ENCODE measurements at regions not wholly inside any gene's neighbourhood (a gene's known extent, or its start where the extent isn't known, plus 50 kb on each side); places are given as distances from the start of the nearest gene placed in this dataset.

GRCh38 chr1:47679301-47679791 lies 241.5 kb downstream of the FOXD2 start:
- no peak overlapping the region for H3K4me2 ChIP-seq (ENCODE audit: low read depth, low read length, poor library complexity, severe bottlenecking)

GRCh38 chr1:47679826-47680225 lies 242.0 kb downstream of the FOXD2 start:
- H3K9me2 ChIP-seq (replicated peaks; ENCODE audit: low read depth, low read length), result no peaks in the 10 kb centered on the region
- H3K27me3 ChIP-seq (ENCODE audit: insufficient read depth, low read length, poor library complexity, severe bottlenecking), result no peaks in the 10 kb centered on the region
- H3K4me2 ChIP-seq (ENCODE audit: low read depth, low read length, poor library complexity, severe bottlenecking), result no peak overlapping the region
- no peaks in the 10 kb centered on the region for H3K79me2 ChIP-seq (ENCODE audit: insufficient read depth, low read length)
- H3K9ac ChIP-seq (ENCODE audit: low read depth, low read length, poor library complexity, severe bottlenecking), result no peak overlapping the region
- H2AFZ ChIP-seq (ENCODE audit: low read length), result no peak overlapping the region
- H3K4me1 ChIP-seq (ENCODE audit: insufficient read depth, low read length, poor library complexity, severe bottlenecking), result no peaks in the 10 kb centered on the region
- H3K4me3 ChIP-seq (ENCODE audit: low read length, poor library complexity, severe bottlenecking), result no peak overlapping the region
- H4K20me1 ChIP-seq (ENCODE audit: insufficient read depth, low read length, poor library complexity, severe bottlenecking), result no peaks in the 10 kb centered on the region
- H3K9me3 ChIP-seq (ENCODE audit: insufficient read depth, low read depth, low read length), result no peaks in the 10 kb centered on the region
- H3K36me3 ChIP-seq (ENCODE audit: insufficient read depth, low read length), result no peaks in the 10 kb centered on the region
- H3F3A ChIP-seq (ENCODE audit: low read depth), result no peaks in the 10 kb centered on the region
- TF ChIP-seq CTCF (conservative IDR thresholded peaks at IDR 0.05; ENCODE audit: low read length) (no peak), EZH2phosphoT487 (IDR thresholded peaks at IDR 0.05; ENCODE audit: borderline replicate concordance) (no peak)

More at GRCh38 chr1:47679301-47679791, 241.5 kb downstream of the FOXD2 start:
- Histone ChIP-seq H3K36me3 (ENCODE audit: insufficient read depth, low read length) (no peaks in the 10 kb centered on the region), H3K9me3 (ENCODE audit: insufficient read depth, low read depth, low read length) (no peaks in the 10 kb centered on the region), H3K9me2 (replicated peaks; ENCODE audit: low read depth, low read length) (no peaks in the 10 kb centered on the region), H2AFZ (ENCODE audit: low read length) (no peak overlapping the region), H3F3A (ENCODE audit: low read depth) (no peaks in the 10 kb centered on the region), H3K9ac (ENCODE audit: low read depth, low read length, poor library complexity, severe bottlenecking) (no peak overlapping the region), H3K4me1 (ENCODE audit: insufficient read depth, low read length, poor library complexity, severe bottlenecking) (no peaks in the 10 kb centered on the region), H4K20me1 (ENCODE audit: insufficient read depth, low read length, poor library complexity, severe bottlenecking) (no peaks in the 10 kb centered on the region), H3K4me3 (ENCODE audit: low read length, poor library complexity, severe bottlenecking) (no peak overlapping the region), H3K27me3 (ENCODE audit: insufficient read depth, low read length, poor library complexity, severe bottlenecking) (no peaks in the 10 kb centered on the region), H3K79me2 (ENCODE audit: insufficient read depth, low read length) (no peaks in the 10 kb centered on the region)
- TF ChIP-seq CTCF (conservative IDR thresholded peaks at IDR 0.05; ENCODE audit: low read length) (no peak), EZH2phosphoT487 (IDR thresholded peaks at IDR 0.05; ENCODE audit: borderline replicate concordance) (no peak)

- H4K20me1 ChIP-seq (ENCODE audit: insufficient read depth, low read length, poor library complexity, severe bottlenecking), result no peaks in the 10 kb centered on the region
- H2AFZ ChIP-seq (ENCODE audit: low read length), result no peak overlapping the region
- TF ChIP-seq CTCF (conservative IDR thresholded peaks at IDR 0.05; ENCODE audit: low read length) (no peak), EZH2phosphoT487 (IDR thresholded peaks at IDR 0.05; ENCODE audit: borderline replicate concordance) (no peak)
- no peak overlapping the region for H3K4me2 ChIP-seq (ENCODE audit: low read depth, low read length, poor library complexity, severe bottlenecking)
- no peaks in the 10 kb centered on the region for H3K27me3 ChIP-seq (ENCODE audit: insufficient read depth, low read length, poor library complexity, severe bottlenecking)
- H3K4me3 ChIP-seq (ENCODE audit: low read length, poor library complexity, severe bottlenecking), result no peak overlapping the region
- no peaks in the 10 kb centered on the region for H3K9me2 ChIP-seq (replicated peaks; ENCODE audit: low read depth, low read length)
- H3F3A ChIP-seq (ENCODE audit: low read depth), result no peaks in the 10 kb centered on the region
- H3K9ac ChIP-seq (ENCODE audit: low read depth, low read length, poor library complexity, severe bottlenecking), result no peak overlapping the region
- H3K9me3 ChIP-seq (ENCODE audit: insufficient read depth, low read depth, low read length), result no peaks in the 10 kb centered on the region
- no peaks in the 10 kb centered on the region for H3K79me2 ChIP-seq (ENCODE audit: insufficient read depth, low read length)
- no peaks in the 10 kb centered on the region for H3K36me3 ChIP-seq (ENCODE audit: insufficient read depth, low read length)
- H3K4me1 ChIP-seq (ENCODE audit: insufficient read depth, low read length, poor library complexity, severe bottlenecking), result no peaks in the 10 kb centered on the region
Measured at GRCh38 chr1:47680815-47681475, 243.1 kb downstream of the FOXD2 start.

Measured in Loucy (cell line).